Type B pancreatic cell (in vitro differentiated cells): ENCODE measurements at regions not wholly inside any gene's neighbourhood (a gene's known extent, or its start where the extent isn't known, plus 50 kb on each side); places are given as distances from the start of the nearest gene placed in this dataset.

Source experiments
- DNase-seq: peaks from one replicate; pipeline ENCODE4 v3.0.0; 2021; ENCODE audit warnings: mixed read lengths; ENCODE audit not compliant: unreplicated experiment; ENCODE audit errors: extremely low spot score
- H3K27ac Mint-ChIP-seq: 2 replicates; pipeline ENCODE4 v1.8.0; 2021; ENCODE audit warnings: mild to moderate bottlenecking, mixed read lengths
- H3K27me3 Mint-ChIP-seq: 2 replicates; pipeline ENCODE4 v1.8.0; 2021; ENCODE audit warnings: mixed read lengths
- H3K36me3 Mint-ChIP-seq: 2 replicates; pipeline ENCODE4 v1.8.0; 2021; ENCODE audit warnings: mixed read lengths
- H3K4me1 Mint-ChIP-seq: one replicate; pipeline ENCODE4 v1.8.0; 2021; ENCODE audit warnings: mixed read lengths; ENCODE audit not compliant: unreplicated experiment
- H3K4me3 Mint-ChIP-seq: 2 replicates; pipeline ENCODE4 v1.8.0; 2021; ENCODE audit warnings: mild to moderate bottlenecking, mixed read lengths
- H3K9me3 Mint-ChIP-seq: 2 replicates; pipeline ENCODE4 v1.8.0; 2021; ENCODE audit warnings: mixed read lengths
- CTCF ChIP-seq: fragments of 200-600 bp; sonication (generic); conservative IDR thresholded peaks from 2 replicates; pipeline ENCODE4 v1.5.0; 2021; ENCODE audit warnings: antibody characterized with exemption, mild to moderate bottlenecking

DNA sequence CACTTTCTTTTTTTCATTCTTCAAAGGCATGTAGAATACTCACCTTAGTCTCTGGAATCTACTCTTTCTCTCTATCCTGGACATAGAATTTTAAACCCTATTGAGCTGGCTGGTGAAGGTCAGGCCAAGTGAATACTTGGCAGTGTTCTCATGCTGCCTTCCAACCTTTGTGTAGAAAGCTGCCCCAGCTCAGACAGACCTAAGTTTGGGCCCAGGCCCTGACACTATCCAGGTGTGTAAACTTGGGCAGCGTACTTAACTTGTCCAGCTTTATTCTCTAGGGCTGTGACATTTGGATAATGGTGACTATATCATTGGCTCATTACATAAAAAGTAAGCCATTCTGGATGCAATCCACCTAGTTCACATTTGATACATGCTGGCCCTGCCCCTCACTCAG lies 298.3 kb downstream of the IRX1 start:
- Mint-ChIP-seq H3K4me3 (no peak overlapping the region), H3K36me3 (peaks cover 3% of the 10 kb centered on the region), H3K9me3 (peaks cover 5% of the 10 kb centered on the region), H3K4me1 (peaks cover 9% of the 10 kb centered on the region), H3K27ac (no peak overlapping the region), H3K27me3 (peaks cover 57% of the 10 kb centered on the region)
- no peak for DNase-seq
- no peak for TF ChIP-seq CTCF

GRCh38 chr5:3896098-3896497 lies 300.5 kb downstream of the IRX1 start:
- TF ChIP-seq CTCF, result no peak
- Mint-ChIP-seq H3K27ac (no peak overlapping the region), H3K9me3 (peaks cover 5% of the 10 kb centered on the region), H3K36me3 (peaks cover 3% of the 10 kb centered on the region), H3K4me1 (peaks cover 10% of the 10 kb centered on the region), H3K4me3 (no peak overlapping the region), H3K27me3 (peaks cover 48% of the 10 kb centered on the region)
- no peak for DNase-seq

- no peak for TF ChIP-seq CTCF
- H3K4me1 Mint-ChIP-seq, result peaks cover 10% of the 10 kb centered on the region
- H3K36me3 Mint-ChIP-seq, result peaks cover 3% of the 10 kb centered on the region
- H3K27ac Mint-ChIP-seq, result no peak overlapping the region
- DNase-seq, result no peak
- peaks cover 38% of the 10 kb centered on the region for H3K27me3 Mint-ChIP-seq
- no peaks in the 10 kb centered on the region for H3K9me3 Mint-ChIP-seq
- H3K4me3 Mint-ChIP-seq, result no peak overlapping the region
Observed at GRCh38 chr5:3899093-3899492, 303.5 kb downstream of the IRX1 start.

- Mint-ChIP-seq H3K27me3 (peaks cover 39% of the 10 kb centered on the region), H3K36me3 (no peaks in the 10 kb centered on the region), H3K9me3 (no peaks in the 10 kb centered on the region), H3K27ac (no peak overlapping the region), H3K4me3 (no peak overlapping the region), H3K4me1 (peaks cover under 1% of the 10 kb centered on the region)
- TF ChIP-seq CTCF, result no peak
- DNase-seq, result no peak
Observed at GRCh38 chr5:3904584-3904983, 309.0 kb downstream of the IRX1 start.

DNA sequence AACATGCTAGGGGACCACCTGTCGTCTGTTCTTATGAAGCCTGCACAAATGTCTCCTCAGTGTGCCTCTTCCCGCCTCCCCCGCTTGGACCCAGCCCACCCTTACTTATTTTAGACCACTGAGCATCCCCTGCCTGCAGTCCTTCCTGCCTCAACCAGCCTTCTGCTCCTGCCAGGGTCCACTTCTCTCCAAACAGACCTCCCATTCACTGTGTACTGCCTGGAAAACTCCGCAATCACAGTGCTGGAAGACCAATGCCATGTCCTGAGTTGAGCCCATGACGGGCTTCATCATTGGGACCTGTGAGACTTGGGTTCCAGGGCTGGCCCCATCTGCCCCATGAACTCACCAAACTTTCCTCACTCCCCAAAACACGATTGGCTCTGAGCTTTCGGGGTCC lies 309.4 kb downstream of the IRX1 start:
- H3K9me3 Mint-ChIP-seq, result no peaks in the 10 kb centered on the region
- H3K4me1 Mint-ChIP-seq, result no peaks in the 10 kb centered on the region
- no peak for DNase-seq
- no peak overlapping the region for H3K27ac Mint-ChIP-seq
- H3K4me3 Mint-ChIP-seq, result no peak overlapping the region
- no peaks in the 10 kb centered on the region for H3K36me3 Mint-ChIP-seq
- peaks cover 39% of the 10 kb centered on the region for H3K27me3 Mint-ChIP-seq
- no peak for TF ChIP-seq CTCF

DNA sequence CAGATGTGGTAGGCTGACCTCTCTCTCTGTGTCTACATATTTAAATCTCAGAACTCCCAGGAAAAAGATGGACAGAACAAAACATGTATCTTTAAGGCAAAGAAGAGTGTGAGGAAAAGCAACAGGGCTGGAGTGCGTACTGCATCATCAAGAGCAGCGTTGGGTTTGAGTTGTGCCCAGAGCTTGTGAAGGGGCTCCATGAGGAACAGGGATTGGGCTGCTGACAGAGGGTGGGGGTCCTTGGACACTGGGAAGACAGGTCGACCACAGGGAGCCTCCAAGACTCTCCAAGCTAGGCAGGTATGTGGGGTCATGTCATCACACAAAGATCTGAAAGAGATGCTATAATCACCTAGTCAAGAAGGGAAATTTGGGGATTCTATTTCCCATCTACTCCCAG lies 309.9 kb downstream of the IRX1 start:
- Mint-ChIP-seq H3K9me3 (no peaks in the 10 kb centered on the region), H3K4me1 (no peaks in the 10 kb centered on the region)

More for the DNA sequence above, 309.9 kb downstream of the IRX1 start:
- no peak for TF ChIP-seq CTCF
- peaks cover 39% of the 10 kb centered on the region for H3K27me3 Mint-ChIP-seq
- no peak overlapping the region for H3K4me3 Mint-ChIP-seq
- DNase-seq, result no peak
- no peak overlapping the region for H3K27ac Mint-ChIP-seq
- H3K36me3 Mint-ChIP-seq, result no peaks in the 10 kb centered on the region
